Stimulated activated naive CD8-positive, alpha-beta T cell treated with anti-CD3 and anti-CD28 coated beads, Interleukin-15, amount 100 ng/mL, for 72 hours (primary cell): ENCODE measurements at regions not wholly inside any gene's neighbourhood (a gene's known extent, or its start where the extent isn't known, plus 50 kb on each side); places are given as distances from the start of the nearest gene placed in this dataset.
A peak's percentile ranks its signal among the peaks of the same experiment; 100 is the strongest.
"Not testable (repeated sequence)": the region's sequence is repeated elsewhere in the genome, so short reads cannot be mapped to it uniquely, and the experiment has no call there.

Source experiments
- ATAC-seq: fragments of 150-1000 bp; cut with Tn5 transposase; 2 replicates; pipeline ENCODE4 v1.10.0; 2021; ENCODE audit warnings: mild to moderate bottlenecking, moderate library complexity
- DNase-seq, 2 donors: peaks; one replicate each; pipeline ENCODE4 v3.0.0; 2021 to 2022
- H3K27ac Mint-ChIP-seq, 2 donors: one replicate each; pipeline ENCODE4 v1.8.0; 2022; ENCODE audit warnings: mild to moderate bottlenecking in 2 of 2, mixed read lengths in 2 of 2, moderate library complexity in 2 of 2
- H3K27me3 Mint-ChIP-seq: one replicate; pipeline ENCODE4 v1.8.0; 2022; ENCODE audit warnings: mixed read lengths
- H3K4me1 Mint-ChIP-seq: one replicate; pipeline ENCODE4 v1.8.0; 2022; ENCODE audit warnings: mild to moderate bottlenecking, mixed read lengths
- H3K4me3 Mint-ChIP-seq, 2 donors: one replicate each; pipeline ENCODE4 v1.8.0; 2022; ENCODE audit warnings: mild to moderate bottlenecking in 2 of 2, mixed read lengths in 2 of 2, moderate library complexity in 1 of 2
- H3K9me3 Mint-ChIP-seq, 2 donors: one replicate each; pipeline ENCODE4 v1.8.0; 2022; ENCODE audit warnings: mixed read lengths in 2 of 2

GRCh38 chr18:21979171-21979560 is 190.2 kb upstream of the GATA6 start:
- ATAC-seq (no peak), DNase-seq (no peak)
- Mint-ChIP-seq H3K4me1 (no peaks in the 10 kb centered on the region), H3K27me3 (peaks cover 10% of the 10 kb centered on the region), H3K9me3 (no peaks in the 10 kb centered on the region), H3K27ac (no peak overlapping the region), H3K4me3 (no peak overlapping the region)

GRCh38 chr18:21979759-21980158 is 189.6 kb upstream of the GATA6 start:
- H3K27ac Mint-ChIP-seq = no peak overlapping the region
- no peak for ATAC-seq
- DNase-seq = no peak
- peaks cover 10% of the 10 kb centered on the region for H3K27me3 Mint-ChIP-seq
- no peak overlapping the region for H3K4me3 Mint-ChIP-seq
- no peaks in the 10 kb centered on the region for H3K4me1 Mint-ChIP-seq
- no peaks in the 10 kb centered on the region for H3K9me3 Mint-ChIP-seq

- no peak overlapping the region for H3K27ac Mint-ChIP-seq
- H3K27me3 Mint-ChIP-seq = peaks cover 10% of the 10 kb centered on the region
- DNase-seq (no peak), ATAC-seq (no peak)
- H3K4me3 Mint-ChIP-seq = no peak overlapping the region
- no peaks in the 10 kb centered on the region for H3K9me3 Mint-ChIP-seq
- no peaks in the 10 kb centered on the region for H3K4me1 Mint-ChIP-seq
Measured at GRCh38 chr18:21980744-21981143, 188.6 kb upstream of the GATA6 start.

- H3K4me3 Mint-ChIP-seq, ATAC-seq, H3K9me3 Mint-ChIP-seq, H3K27ac Mint-ChIP-seq, H3K4me1 Mint-ChIP-seq, H3K27me3 Mint-ChIP-seq, DNase-seq: not testable (repeated sequence)
Measured at GRCh38 chr18:21981489-21981888, 187.9 kb upstream of the GATA6 start.

- no peaks in the 10 kb centered on the region for H3K9me3 Mint-ChIP-seq
- H3K27me3 Mint-ChIP-seq = peaks cover 19% of the 10 kb centered on the region
- DNase-seq (no peak), ATAC-seq (no peak)
- no peaks in the 10 kb centered on the region for H3K4me1 Mint-ChIP-seq
- no peak overlapping the region for H3K27ac Mint-ChIP-seq
- no peak overlapping the region for H3K4me3 Mint-ChIP-seq
Measured at GRCh38 chr18:21991081-21991534, 178.3 kb upstream of the GATA6 start.

- ATAC-seq (no peak), DNase-seq (no peak)
- Mint-ChIP-seq H3K27ac (peak overlapping the region in 1 of 2 donors; percentile 43), H3K9me3 (no peaks in the 10 kb centered on the region), H3K4me3 (no peak overlapping the region), H3K27me3 (peaks cover 19% of the 10 kb centered on the region), H3K4me1 (no peaks in the 10 kb centered on the region)
Measured at GRCh38 chr18:21991886-21992285, 177.5 kb upstream of the GATA6 start.

- DNase-seq (no peak), ATAC-seq (peak; percentile 12)
- no peak overlapping the region for H3K27ac Mint-ChIP-seq
- H3K9me3 Mint-ChIP-seq = no peaks in the 10 kb centered on the region
- peaks cover 6% of the 10 kb centered on the region for H3K4me1 Mint-ChIP-seq
- H3K27me3 Mint-ChIP-seq = peaks cover 12% of the 10 kb centered on the region
- H3K4me3 Mint-ChIP-seq = no peak overlapping the region
Measured at GRCh38 chr18:21996351-21996826, 173.0 kb upstream of the GATA6 start.

- no peak overlapping the region for H3K4me3 Mint-ChIP-seq
- peak; percentile 12 to 15 for DNase-seq
- H3K4me1 Mint-ChIP-seq = peaks cover 6% of the 10 kb centered on the region
- H3K27ac Mint-ChIP-seq = no peak overlapping the region
- peak; percentile 62 for ATAC-seq
- H3K27me3 Mint-ChIP-seq = peaks cover 1% of the 10 kb centered on the region
- no peaks in the 10 kb centered on the region for H3K9me3 Mint-ChIP-seq
Measured at GRCh38 chr18:21997207-21998143, 171.9 kb upstream of the GATA6 start.

GRCh38 chr18:21998486-21998885 is 170.9 kb upstream of the GATA6 start:
- no peak overlapping the region for H3K4me3 Mint-ChIP-seq
- H3K27ac Mint-ChIP-seq = no peak overlapping the region
- ATAC-seq (no peak), DNase-seq (no peak)
- H3K9me3 Mint-ChIP-seq = no peaks in the 10 kb centered on the region
- no peaks in the 10 kb centered on the region for H3K27me3 Mint-ChIP-seq
- H3K4me1 Mint-ChIP-seq = peaks cover 6% of the 10 kb centered on the region

- no peak overlapping the region for H3K4me3 Mint-ChIP-seq
- H3K9me3 Mint-ChIP-seq = no peaks in the 10 kb centered on the region
Measured at GRCh38 chr18:22001912-22002487, 167.4 kb upstream of the GATA6 start.

GRCh38 chr18:22005191-22005841 is 164.1 kb upstream of the GATA6 start:
- ATAC-seq (no peak), DNase-seq (no peak)
- peaks cover 2 to 10% of the 10 kb centered on the region in 2 donors for H3K9me3 Mint-ChIP-seq
- H3K27me3 Mint-ChIP-seq = no peaks in the 10 kb centered on the region
- no peaks in the 10 kb centered on the region for H3K4me1 Mint-ChIP-seq
- no peak overlapping the region for H3K4me3 Mint-ChIP-seq
- no peak overlapping the region for H3K27ac Mint-ChIP-seq

More at GRCh38 chr18:22001912-22002487, 167.4 kb upstream of the GATA6 start:
- Mint-ChIP-seq H3K27me3 (no peaks in the 10 kb centered on the region), H3K4me1 (peaks cover 6% of the 10 kb centered on the region), H3K27ac (no peak overlapping the region)
- DNase-seq = no peak
- no peak for ATAC-seq

GRCh38 chr18:22006458-22006857 is 162.9 kb upstream of the GATA6 start:
- H3K9me3 Mint-ChIP-seq = peaks cover 5 to 14% of the 10 kb centered on the region in 2 donors
- DNase-seq = no peak
- H3K27me3 Mint-ChIP-seq = no peaks in the 10 kb centered on the region
- H3K4me1 Mint-ChIP-seq = no peaks in the 10 kb centered on the region
- no peak overlapping the region for H3K27ac Mint-ChIP-seq
- H3K4me3 Mint-ChIP-seq = no peak overlapping the region
- ATAC-seq = no peak

GRCh38 chr18:22009242-22009641 is 160.1 kb upstream of the GATA6 start:
- Mint-ChIP-seq H3K4me3 (no peak overlapping the region), H3K27me3 (no peaks in the 10 kb centered on the region), H3K9me3 (peaks cover 18 to 21% of the 10 kb centered on the region in 2 donors), H3K4me1 (no peaks in the 10 kb centered on the region), H3K27ac (no peak overlapping the region)
- ATAC-seq = no peak
- DNase-seq = no peak

- H3K4me1 Mint-ChIP-seq = no peaks in the 10 kb centered on the region
- DNase-seq = no peak
- peak overlapping the region in 1 of 2 donors; percentile 29 for H3K27ac Mint-ChIP-seq
- H3K27me3 Mint-ChIP-seq = no peaks in the 10 kb centered on the region
- no peak for ATAC-seq
- no peak overlapping the region for H3K4me3 Mint-ChIP-seq
- H3K9me3 Mint-ChIP-seq = peaks cover 18 to 22% of the 10 kb centered on the region in 2 donors
Measured at GRCh38 chr18:22013993-22014392, 155.4 kb upstream of the GATA6 start.

- H3K4me3 Mint-ChIP-seq = no peak overlapping the region
- H3K4me1 Mint-ChIP-seq = no peaks in the 10 kb centered on the region
- no peak overlapping the region for H3K27ac Mint-ChIP-seq
- no peak for DNase-seq
- peaks cover 14 to 18% of the 10 kb centered on the region in 2 donors for H3K9me3 Mint-ChIP-seq
- H3K27me3 Mint-ChIP-seq = no peaks in the 10 kb centered on the region
- ATAC-seq = no peak
Measured at GRCh38 chr18:22015156-22015555, 154.2 kb upstream of the GATA6 start.

GRCh38 chr18:22018366-22018765 is 151.0 kb upstream of the GATA6 start:
- Mint-ChIP-seq H3K9me3 (peaks cover 8 to 9% of the 10 kb centered on the region in 2 donors), H3K4me3 (no peak overlapping the region), H3K4me1 (no peaks in the 10 kb centered on the region), H3K27ac (peak overlapping the region; percentile 7 to 41), H3K27me3 (no peaks in the 10 kb centered on the region)
- no peak for DNase-seq
- ATAC-seq = no peak
